NCI-H524 treated with DMSO at 0.1 percent for 48 hours (cell line): ENCODE measurements at regions not wholly inside any gene's neighbourhood (a gene's known extent, or its start where the extent isn't known, plus 50 kb on each side); places are given as distances from the start of the nearest gene placed in this dataset.

Experiments used
- DNase-seq: peaks from one replicate; lab custom pipeline; 2025; lab: John Stamatoyannopoulos, UW

DNA sequence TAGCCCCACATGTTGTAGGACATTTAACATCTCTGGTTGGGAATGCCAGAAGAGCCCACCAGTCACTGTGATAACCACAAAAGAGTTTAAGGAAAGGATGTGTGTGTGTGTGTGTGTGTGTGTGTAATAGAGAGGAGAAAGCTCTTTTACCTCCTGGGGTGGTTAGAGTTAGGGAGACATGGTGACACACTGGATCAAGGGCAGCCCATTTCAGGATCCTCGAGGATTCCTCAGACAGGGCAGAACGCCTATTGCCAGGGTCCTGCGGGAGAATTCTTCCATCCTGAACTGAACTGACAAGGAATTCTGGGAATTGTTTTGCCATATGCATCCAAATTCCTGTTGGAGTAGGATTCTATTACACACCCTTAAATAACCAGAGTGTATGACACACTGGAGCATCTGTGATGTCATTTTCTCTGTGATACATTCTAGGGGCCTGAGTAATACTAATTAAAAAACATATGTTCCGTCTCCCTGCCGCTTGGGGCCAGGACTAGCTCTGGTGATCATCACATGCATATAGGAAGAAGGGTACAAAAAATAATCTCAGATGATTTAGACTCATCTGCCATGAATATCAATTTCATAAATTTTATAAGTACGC lies 156.4 kb upstream of the MMADHC start:
- DNase-seq: peak; percentile 26

DNA sequence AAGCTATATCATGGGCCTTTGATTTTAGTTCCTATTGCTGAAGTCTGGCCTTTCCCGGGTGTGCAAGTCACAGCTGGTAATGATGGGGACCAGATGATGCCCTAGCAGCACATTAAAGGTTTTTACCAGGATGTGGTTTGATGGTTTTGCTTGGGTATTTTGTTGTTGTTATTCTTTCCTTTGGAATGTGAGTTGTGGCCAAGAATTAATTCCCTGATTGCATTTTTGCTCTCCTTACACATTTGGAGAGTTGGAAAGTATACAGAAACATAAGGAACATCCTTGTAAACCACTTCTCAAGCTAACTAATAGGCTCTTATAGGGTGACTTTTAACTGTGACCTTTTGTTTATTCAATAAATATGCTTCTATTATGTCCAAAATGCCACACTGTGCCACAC lies 154.1 kb upstream of the MMADHC start:
- no peak for DNase-seq

DNA sequence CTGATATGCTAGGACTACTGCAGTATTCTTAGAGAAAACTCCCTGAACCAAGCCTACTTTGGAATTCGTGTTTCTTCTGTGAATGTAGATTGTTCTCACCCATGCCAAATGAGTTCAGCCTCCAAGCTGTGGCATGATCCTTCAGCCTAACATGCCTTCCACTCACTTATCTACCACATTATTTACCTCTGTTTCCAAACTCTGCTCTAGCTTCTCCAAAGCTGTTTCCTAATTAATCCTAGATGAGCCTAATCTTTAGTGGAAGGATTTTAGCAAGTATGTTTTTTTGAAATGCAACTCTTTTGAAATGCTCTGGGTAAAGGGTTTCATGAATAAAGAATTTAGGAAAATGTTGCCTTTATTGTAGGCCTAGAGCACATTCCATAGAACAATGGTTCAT lies 152.9 kb upstream of the MMADHC start:
- no peak for DNase-seq

DNA sequence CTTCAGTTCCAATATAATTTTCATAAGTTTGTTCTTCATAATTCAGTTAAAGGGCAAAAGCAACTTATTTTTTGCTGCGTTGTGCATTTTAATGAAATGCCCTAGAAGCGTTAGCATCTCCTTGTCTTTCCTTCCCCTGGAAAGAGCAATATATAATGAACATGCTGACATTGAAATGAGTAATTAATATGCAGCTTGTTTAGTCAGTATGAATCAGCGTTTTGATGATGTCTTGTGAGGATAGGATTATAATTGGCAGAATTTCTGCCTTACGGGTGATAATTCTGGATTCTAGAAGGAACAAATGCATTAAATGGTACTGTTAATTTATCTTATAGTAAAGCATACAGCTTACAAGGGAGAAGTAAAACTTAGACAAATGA lies 152.3 kb upstream of the MMADHC start:
- no peak for DNase-seq

DNA sequence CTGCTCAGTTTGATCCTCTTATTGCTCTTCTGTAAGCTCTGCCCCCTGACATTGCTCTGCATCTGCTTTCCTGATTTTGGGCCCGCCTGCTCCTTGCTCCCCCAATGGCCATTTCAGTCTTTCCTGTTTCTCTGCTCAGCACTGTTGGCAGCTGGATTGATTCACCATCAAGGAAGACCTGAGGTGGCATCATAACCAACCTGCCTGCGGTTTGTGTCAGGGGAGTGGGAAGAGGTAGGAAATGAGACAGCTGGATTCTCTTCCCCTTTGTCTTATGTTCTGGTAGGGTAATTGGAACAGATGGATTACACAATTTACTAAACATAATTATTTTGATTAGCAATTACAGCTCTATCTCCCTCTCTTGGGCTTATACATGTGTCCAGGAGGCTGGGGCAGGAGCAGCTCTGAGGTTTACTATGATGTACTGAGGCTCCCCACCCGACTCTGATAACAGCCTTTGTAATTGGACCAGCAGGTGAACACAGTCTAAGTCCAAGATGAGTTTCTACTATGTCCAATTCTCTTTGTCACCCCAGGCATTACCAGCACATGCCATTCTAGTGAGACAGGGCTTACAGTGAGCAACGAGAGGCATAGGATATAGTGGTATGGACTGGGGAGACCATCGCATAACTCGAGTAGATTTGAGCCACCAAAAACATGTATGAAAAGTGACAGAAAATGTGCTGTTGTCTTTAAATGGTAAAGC lies 151.8 kb upstream of the MMADHC start:
- DNase-seq: no peak

DNA sequence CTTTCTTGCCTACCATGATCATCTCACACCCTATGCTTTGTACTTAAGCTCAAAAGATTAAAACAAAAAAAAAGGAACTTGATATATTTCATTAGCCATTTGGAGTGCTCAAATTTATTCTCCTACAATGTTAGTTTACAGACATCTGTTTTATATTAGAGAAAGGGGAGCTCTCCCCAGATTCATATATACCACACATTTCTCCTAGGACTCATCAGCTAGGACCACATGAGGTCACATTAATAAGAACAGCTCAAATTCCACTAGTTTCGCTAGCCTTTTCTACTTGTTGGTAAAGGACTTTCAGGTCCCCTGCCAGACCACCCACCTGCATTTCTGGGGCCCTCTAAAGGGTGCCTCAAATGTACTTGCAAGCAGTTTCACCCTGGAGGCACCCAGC lies 151.2 kb upstream of the MMADHC start:
- no peak for DNase-seq

DNA sequence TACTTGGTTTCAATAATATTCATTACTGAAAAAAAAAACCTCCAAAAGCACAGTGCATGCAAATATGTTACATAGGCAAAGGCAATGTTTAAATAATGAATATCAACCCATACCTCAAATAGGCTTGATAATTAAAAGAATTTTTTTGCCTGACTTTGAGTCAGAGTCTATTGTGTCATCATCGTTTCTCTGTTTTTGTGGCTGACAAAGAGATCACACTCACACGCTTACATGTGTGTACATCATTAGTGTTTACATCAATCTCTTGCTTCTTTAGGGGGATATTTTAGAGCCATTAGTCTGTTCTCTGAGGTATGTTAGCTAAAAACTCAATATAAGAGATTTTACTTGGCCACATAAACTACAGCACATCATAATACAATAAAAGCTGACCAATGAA lies 150.3 kb upstream of the MMADHC start:
- DNase-seq: no peak

DNA sequence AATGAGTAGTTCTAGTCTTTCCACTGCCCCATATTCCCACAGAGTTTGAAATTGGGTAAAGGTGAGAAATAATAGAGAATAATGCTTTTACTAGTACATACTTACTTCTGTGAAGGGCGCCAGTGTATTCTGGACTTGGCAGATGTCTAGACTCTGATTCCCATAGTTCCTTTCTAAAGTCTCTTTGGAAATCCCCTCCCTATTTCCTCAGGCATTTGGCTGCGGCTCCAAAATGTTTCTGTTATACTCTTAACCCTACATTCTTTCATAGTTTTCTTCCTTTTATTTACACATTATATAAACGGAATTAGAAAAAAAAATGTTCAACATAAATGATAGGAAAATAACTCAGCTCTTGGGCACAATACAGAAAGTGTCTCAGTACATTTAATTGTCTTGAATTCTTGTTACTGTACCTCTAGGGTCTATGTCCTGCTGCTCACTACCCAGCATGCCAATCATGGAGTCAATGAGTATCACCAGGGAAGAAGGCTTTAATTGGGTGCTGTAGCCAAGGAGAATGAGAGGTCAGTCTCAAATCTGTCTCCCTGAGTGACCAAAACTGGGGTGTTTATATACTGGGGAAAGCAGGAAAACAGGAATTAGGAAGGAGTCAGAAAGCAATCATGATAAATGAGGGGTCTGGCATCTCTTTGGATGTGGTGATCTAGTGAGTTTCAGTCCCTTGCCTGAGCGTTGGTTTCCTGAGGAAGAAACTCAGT lies 147.8 kb upstream of the MMADHC start:
- DNase-seq: no peak

DNA sequence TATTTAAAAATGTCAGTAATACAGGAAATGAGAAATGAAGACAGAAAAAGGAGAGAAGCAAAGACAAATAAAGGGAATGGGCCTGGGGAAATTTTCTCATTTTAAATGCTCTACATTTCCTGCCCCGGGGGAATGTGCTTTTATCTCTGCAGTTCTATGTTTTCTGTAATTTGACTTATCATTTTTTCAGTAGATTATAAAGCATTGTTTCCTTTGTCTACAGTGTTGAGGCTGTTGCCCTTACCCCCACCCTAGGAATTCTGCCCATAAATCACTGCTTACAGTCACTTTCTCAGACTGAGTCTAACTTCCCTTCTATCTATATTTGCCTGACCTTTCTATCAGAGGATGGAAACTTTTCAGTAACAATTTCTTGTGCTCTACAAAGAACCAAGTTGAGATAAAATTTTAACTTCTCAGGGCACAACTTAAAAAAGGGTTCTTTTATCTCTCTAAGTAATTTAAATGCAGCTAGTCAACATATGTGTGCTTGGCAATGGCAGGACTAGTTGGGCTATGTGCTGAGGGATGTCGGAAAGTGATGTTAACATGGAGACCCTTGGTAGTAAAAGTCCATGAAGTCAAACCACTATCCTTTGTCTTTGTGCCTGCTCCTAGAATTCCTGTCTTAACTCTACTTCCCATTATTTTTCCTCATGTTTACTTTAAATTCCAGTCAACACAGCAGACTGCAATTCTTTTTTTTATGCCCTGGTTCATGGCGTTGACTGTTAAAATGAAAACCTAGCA lies 146.5 kb upstream of the MMADHC start:
- no peak for DNase-seq

DNA sequence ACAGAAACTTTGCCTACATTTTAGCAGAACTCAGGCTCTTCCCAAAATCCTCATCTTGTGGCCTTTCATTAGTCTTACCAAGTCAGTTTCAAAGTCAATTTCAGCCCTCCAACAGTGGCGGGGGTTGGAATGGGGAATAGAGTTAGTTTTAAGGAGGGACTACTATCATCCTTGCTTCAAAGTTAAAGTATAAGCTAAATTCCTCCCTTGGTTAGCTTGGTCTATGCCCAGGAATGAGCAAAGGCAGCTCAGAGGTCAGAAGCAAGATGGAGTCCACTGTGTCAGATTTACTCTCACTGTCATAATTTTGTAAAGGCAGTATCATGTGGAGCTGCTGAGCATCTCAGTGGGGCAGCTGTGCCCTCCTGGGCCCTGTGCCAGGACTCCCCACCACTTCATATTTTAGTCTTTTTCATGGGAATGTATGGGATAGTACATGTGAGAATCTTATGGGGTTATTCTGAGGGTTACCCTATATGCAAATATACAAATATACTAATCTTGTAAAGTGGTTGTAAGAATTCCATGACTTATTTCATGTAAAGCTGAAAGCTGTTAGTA lies 145.2 kb upstream of the MMADHC start:
- DNase-seq: no peak

DNA sequence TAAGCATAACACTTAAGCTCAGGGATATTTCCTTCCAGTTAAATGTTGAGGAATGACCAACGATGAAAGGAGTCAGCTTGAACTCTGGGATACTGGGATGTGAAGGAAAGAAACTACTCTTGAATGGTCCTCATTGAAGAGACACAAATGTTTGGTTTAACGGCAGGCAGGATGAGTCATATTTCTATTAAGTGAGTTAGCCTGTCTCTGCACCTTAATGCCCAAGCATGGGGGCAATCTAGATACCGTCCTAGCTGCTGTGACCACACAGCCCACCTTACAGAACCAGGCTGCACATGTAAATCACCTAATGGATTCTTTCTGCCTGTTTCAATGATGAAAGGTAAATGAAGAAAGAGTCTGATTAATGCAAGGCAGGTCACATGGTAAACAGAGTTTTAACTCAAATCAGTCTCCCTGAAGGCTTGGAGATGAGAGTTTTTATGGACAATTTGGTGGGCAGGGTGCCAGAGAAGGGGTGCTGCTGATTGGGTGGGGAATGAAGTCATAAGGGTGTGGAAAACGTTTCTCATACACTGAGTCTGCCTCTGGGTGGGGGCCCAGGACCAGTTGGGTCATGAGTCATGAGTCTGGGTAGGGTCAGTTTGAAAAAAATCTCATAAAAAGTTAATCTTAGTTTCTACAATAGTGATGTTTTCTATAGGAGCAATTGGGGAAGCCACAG lies 144.6 kb upstream of the MMADHC start:
- DNase-seq: no peak

DNA sequence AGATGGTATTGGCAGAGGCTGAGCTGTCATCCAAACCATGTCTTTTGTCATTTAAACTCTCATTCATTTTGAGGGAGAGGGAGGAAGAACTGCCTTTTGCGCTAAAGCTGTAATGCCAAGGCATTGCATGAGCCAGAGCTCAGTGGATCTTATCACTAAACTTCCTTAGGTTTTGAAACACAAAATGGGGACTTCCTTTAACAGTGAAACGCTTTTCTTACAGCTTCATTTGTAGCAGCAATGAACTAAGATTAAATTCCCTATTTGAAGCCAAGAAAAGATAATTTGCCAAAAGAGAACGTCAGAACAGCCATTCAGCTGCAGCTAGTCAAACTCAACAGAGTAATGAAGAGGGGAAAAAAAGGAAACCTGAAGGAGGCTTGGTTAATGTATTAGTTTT lies 143.5 kb upstream of the MMADHC start:
- DNase-seq: no peak

DNA sequence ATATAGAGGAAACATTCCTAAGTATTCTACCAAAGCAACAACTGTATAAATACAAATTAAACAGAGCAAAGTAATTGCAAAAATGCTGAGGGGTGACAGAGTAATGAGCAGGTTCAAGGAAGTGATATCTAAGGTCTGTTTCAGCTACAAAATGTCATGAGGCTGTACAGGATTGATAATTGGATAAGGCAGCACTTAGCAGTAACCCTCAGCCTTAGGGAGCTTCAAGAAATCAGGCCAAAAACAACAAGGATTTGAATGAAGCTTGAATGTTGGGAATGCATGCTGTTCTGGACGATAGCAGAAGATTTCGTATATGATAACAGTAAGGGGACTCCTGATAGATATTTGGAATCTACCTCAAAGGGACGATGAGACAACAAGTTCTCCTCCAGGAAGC lies 142.0 kb upstream of the MMADHC start:
- no peak for DNase-seq

DNA sequence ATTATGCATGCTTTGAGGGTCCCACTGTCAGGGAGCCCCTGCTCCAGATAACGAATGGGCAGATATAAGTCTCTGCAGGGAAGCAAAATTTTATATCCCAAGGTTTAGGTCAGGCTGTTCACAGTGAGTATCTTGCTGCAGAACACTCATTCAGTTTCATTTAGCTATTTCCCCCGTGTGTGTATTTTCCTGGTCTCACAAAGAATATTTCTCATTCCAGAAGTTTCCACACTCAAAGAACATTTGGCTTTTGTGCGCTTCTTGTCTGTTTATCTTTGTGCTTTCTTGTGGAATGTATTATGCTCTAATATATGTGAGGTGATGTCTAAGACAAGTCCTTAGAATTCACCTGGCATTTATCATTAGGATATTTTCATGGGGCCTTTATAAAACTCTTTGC lies 140.4 kb upstream of the MMADHC start:
- DNase-seq: no peak

DNA sequence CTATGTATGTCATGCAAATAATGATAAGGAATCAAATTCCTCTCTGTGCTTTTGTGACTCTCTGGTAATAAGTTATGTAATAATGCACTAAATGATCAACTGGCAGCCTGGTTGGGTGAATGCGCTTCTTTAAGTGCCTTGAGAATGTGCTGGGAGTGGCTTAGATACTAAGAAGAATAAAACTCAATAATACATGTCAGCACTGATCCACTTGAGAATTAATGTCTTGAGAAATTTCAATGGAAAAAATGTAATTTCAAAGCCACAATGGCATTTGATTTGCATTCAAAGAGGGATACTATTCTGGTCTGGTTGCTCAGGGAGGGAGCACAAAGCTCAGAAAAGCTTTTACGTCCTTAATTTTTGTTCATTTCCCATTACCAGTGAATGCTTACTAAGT lies 137.7 kb upstream of the MMADHC start:
- DNase-seq: no peak

DNA sequence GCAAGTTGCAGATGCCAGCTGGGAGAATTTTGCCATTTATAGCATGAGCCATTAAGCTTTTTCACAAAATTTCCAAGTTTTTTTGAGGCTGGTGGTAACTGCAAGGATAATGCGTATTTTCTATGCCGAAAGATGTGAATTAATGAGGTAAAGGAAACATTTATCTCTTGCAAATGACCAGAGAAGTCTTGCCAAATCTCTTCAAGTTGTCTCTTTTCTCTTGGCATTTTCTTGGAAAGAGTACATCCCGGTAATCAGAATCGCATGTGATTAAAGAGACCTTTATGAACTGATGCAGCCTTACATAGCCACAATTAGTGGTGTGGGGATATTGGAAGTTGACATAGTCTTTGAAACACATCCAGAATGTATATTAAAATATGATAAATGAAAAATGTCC lies 136.5 kb upstream of the MMADHC start:
- no peak for DNase-seq

DNA sequence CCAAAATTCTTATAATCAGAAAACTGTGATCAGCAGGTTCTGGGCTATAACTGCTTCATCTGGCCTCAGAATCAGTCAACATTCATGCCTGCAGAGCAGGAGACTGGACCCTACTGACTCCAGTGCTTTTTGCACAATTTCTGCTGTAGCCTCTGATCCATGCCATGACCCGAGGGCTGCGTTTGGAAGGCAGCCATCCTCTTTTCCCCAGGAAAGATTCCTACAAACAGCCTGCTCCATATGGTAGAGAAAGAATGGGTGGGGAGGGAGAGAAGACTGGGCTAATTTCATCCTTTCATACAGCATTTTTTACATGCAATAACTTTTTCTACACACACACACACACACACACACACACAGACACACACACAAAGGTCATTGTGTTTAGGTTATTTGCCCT lies 133.0 kb upstream of the MMADHC start:
- DNase-seq: no peak

DNA sequence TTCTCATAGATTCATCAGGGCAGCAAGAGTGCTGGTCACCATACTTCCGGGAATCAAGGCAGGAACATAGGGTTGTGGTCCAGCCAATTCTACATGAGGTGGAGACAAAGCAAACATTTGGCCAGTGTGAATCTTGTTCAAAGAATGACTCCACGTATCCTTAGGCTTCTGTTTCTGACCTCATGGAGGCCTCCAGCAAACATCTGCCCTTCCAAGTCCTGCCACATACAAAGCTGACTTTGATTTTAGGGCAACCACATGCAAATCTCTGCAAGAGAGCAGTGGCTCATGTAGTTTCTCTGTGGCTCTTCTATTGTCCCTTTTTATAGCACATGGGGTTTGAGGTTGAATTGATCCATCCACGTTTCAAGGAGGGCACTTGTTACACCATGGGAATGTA lies 132.1 kb upstream of the MMADHC start:
- no peak for DNase-seq

DNA sequence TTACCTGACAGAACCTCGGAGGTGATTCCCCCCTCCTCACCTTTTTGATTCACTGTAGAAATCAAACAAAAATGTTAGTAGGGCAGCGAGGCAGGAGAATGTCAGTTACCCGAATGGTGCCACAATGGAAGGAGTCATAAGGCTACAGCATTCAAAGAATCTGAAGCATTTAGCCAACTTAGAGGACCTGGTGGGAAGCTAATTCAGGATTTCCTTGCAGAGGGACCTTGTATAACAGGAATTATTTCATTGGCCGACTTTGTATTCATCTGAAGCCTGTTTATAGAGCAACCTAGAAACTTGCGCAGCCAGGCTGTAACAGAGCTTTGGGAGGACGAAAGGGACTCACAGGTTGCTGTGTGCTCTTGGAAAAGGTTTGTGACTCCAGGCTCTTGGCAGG lies 129.1 kb upstream of the MMADHC start:
- DNase-seq: no peak

DNA sequence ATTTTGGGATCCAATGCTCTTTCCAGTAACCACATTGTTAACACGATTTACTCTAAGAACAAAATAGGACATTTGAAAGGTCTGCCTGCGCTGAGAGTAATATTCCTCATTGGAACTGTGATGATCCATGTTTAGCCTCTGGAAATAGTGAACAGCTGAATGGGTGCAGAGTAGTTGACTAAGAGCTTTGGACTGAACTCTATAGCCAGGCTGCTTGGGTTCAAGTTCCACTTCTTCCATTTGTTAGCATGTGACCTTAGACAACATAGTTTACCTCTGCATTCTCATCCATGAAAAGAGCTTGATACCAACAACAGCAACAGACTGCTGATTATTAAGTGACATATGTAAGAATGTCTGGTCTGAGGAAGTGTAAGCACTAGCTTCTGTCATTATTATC lies 128.3 kb upstream of the MMADHC start:
- DNase-seq: no peak

DNA sequence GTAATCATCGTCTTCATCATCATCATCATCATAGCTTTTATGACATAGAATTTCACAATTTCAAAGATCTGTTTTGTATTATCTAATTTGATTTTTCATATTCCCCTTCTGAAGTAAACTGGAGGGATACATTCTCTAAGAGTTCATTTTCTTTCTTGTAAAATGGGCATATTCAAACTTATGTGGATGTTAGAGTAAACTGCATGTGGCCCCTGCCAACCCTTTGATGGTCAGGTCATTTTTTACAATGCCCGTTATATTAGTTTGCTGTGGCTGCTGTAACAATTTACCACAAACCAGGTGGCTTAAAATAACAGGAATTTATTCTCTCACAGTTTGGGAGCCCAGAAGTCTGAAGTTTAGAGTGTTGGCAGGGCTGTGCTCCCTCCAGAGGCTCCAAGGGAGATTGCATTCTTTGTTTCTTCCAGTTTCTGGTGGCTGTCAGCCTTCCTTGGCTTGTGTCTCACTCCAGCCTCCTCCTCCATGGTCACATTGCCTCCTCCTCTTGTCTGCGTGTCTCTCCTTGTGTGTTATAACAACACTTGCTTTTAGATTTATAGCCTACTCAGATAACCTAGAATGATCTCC lies 127.5 kb upstream of the MMADHC start:
- no peak for DNase-seq
